ENCODE measurements at regions not wholly inside any gene's neighbourhood (a gene's known extent, or its start where the extent isn't known, plus 50 kb on each side); places are given as distances from the start of the nearest gene placed in this dataset.

GRCh38 chr14:53536446-53536845, 383.3 kb upstream of the DDHD1 start:
- Histone ChIP-seq H3K9me3 (ENCODE audit: control insufficient read depth, insufficient read depth, low read length) (no peaks in the 10 kb centered on the region), H3K27ac (ENCODE audit: low read depth, low read length) (no peak overlapping the region), H3K36me3 (ENCODE audit: control insufficient read depth, low read length) (no peaks in the 10 kb centered on the region), H4K20me1 (ENCODE audit: control insufficient read depth, insufficient read depth, low read depth, low read length) (no peaks in the 10 kb centered on the region), H3F3A (ENCODE audit: control insufficient read depth, insufficient read depth) (no peaks in the 10 kb centered on the region), H3K4me1 (ENCODE audit: control insufficient read depth, low read length) (no peaks in the 10 kb centered on the region), H3K4me3 (ENCODE audit: low read length) (no peak overlapping the region), H3K79me2 (ENCODE audit: control insufficient read depth, low read length) (no peaks in the 10 kb centered on the region), H3K9me2 (replicated peaks; ENCODE audit: control insufficient read depth, low read length) (no peaks in the 10 kb centered on the region; the same call in 1 of the 2 replicates), H3K27me3 (ENCODE audit: control insufficient read depth, low read length) (no peaks in the 10 kb centered on the region), H3K4me2 (ENCODE audit: low read length) (no peak overlapping the region)
- TF ChIP-seq CTCF (IDR thresholded peaks at IDR 0.05; ENCODE audit: low read depth, low read length, poor library complexity, severe bottlenecking), result no peak
- TF ChIP-seq EZH2phosphoT487 (IDR thresholded peaks at IDR 0.05; ENCODE audit: borderline replicate concordance, low read length), result no peak

GRCh38 chr14:53534841-53535240, 381.7 kb upstream of the DDHD1 start:
- TF ChIP-seq CTCF (IDR thresholded peaks at IDR 0.05; ENCODE audit: low read depth, low read length, poor library complexity, severe bottlenecking) (no peak), EZH2phosphoT487 (IDR thresholded peaks at IDR 0.05; ENCODE audit: borderline replicate concordance, low read length) (no peak)

GRCh38 chr14:53533384-53533970, 380.4 kb upstream of the DDHD1 start:
- H3F3A ChIP-seq (ENCODE audit: control insufficient read depth, insufficient read depth), result no peaks in the 10 kb centered on the region
- no peak for TF ChIP-seq CTCF (IDR thresholded peaks at IDR 0.05; ENCODE audit: low read depth, low read length, poor library complexity, severe bottlenecking)
- TF ChIP-seq EZH2phosphoT487 (IDR thresholded peaks at IDR 0.05; ENCODE audit: borderline replicate concordance, low read length), result no peak
- no peaks in the 10 kb centered on the region; the same call in 1 of the 2 replicates for H3K9me2 ChIP-seq (replicated peaks; ENCODE audit: control insufficient read depth, low read length)
- H3K4me2 ChIP-seq (ENCODE audit: low read length), result no peak overlapping the region
- no peaks in the 10 kb centered on the region for H3K4me1 ChIP-seq (ENCODE audit: control insufficient read depth, low read length)
- no peak overlapping the region for H3K4me3 ChIP-seq (ENCODE audit: low read length)
- H4K20me1 ChIP-seq (ENCODE audit: control insufficient read depth, insufficient read depth, low read depth, low read length), result no peaks in the 10 kb centered on the region
- H3K36me3 ChIP-seq (ENCODE audit: control insufficient read depth, low read length), result no peaks in the 10 kb centered on the region
- no peaks in the 10 kb centered on the region for H3K79me2 ChIP-seq (ENCODE audit: control insufficient read depth, low read length)
- H3K9me3 ChIP-seq (ENCODE audit: control insufficient read depth, insufficient read depth, low read length), result no peaks in the 10 kb centered on the region
- no peaks in the 10 kb centered on the region; the same call in 1 of the 2 replicates for H3K27me3 ChIP-seq (ENCODE audit: control insufficient read depth, low read length)
- no peak overlapping the region for H3K27ac ChIP-seq (ENCODE audit: low read depth, low read length)

More at GRCh38 chr14:53534841-53535240, 381.7 kb upstream of the DDHD1 start:
- H3K9me2 ChIP-seq (replicated peaks; ENCODE audit: control insufficient read depth, low read length), result no peaks in the 10 kb centered on the region; the same call in 1 of the 2 replicates
- no peaks in the 10 kb centered on the region for H3K27me3 ChIP-seq (ENCODE audit: control insufficient read depth, low read length)
- no peaks in the 10 kb centered on the region for H4K20me1 ChIP-seq (ENCODE audit: control insufficient read depth, insufficient read depth, low read depth, low read length)
- H3K9me3 ChIP-seq (ENCODE audit: control insufficient read depth, insufficient read depth, low read length), result no peaks in the 10 kb centered on the region
- no peak overlapping the region for H3K27ac ChIP-seq (ENCODE audit: low read depth, low read length)
- no peak overlapping the region for H3K4me3 ChIP-seq (ENCODE audit: low read length)
- no peaks in the 10 kb centered on the region for H3K36me3 ChIP-seq (ENCODE audit: control insufficient read depth, low read length)
- H3K4me2 ChIP-seq (ENCODE audit: low read length), result no peak overlapping the region
- H3K4me1 ChIP-seq (ENCODE audit: control insufficient read depth, low read length), result no peaks in the 10 kb centered on the region
- no peaks in the 10 kb centered on the region for H3F3A ChIP-seq (ENCODE audit: control insufficient read depth, insufficient read depth)
- H3K79me2 ChIP-seq (ENCODE audit: control insufficient read depth, low read length), result no peaks in the 10 kb centered on the region

Data from DOHH2 (cell line).